ENCODE measurements at regions not wholly inside any gene's neighbourhood (a gene's known extent, or its start where the extent isn't known, plus 50 kb on each side); places are given as distances from the start of the nearest gene placed in this dataset.

- DNase-seq, result no peak
These were observed 171.3 kb upstream of the ID2 start for GRCh38 chr2:8510519-8510918.

GRCh38 chr2:8511868-8512612 is 169.8 kb upstream of the ID2 start:
- no peak for DNase-seq

- no peak for DNase-seq
These were observed 168.1 kb upstream of the ID2 start for GRCh38 chr2:8513601-8514273.

GRCh38 chr2:8514274-8514662 is 167.6 kb upstream of the ID2 start:
- no peak for DNase-seq

GRCh38 chr2:8514796-8515758 is 166.8 kb upstream of the ID2 start:
- peak; percentile 56 for DNase-seq

- peak; percentile 69 for DNase-seq
These were observed 165.9 kb upstream of the ID2 start for GRCh38 chr2:8515864-8516533.

- DNase-seq, result no peak
These were observed 163.9 kb upstream of the ID2 start for GRCh38 chr2:8517850-8518498.

- DNase-seq, result no peak
These were observed 162.7 kb upstream of the ID2 start for GRCh38 chr2:8518979-8519668.

GRCh38 chr2:8520791-8521344 is 161.0 kb upstream of the ID2 start:
- no peak for DNase-seq

- no peak for DNase-seq
These were observed 159.2 kb upstream of the ID2 start for GRCh38 chr2:8522687-8523086.

GRCh38 chr2:8524388-8524787 is 157.5 kb upstream of the ID2 start:
- no peak for DNase-seq

- no peak for DNase-seq
These were observed 157.0 kb upstream of the ID2 start for GRCh38 chr2:8524823-8525222.

- no peak for DNase-seq
These were observed 156.6 kb upstream of the ID2 start for GRCh38 chr2:8525236-8525581.

- peak; percentile 98 for DNase-seq
These were observed 156.1 kb upstream of the ID2 start for GRCh38 chr2:8525582-8526402.

- DNase-seq, result no peak
These were observed 155.5 kb upstream of the ID2 start for GRCh38 chr2:8526403-8526696.

GRCh38 chr2:8527031-8527430 is 154.8 kb upstream of the ID2 start:
- peak; percentile 16 for DNase-seq

GRCh38 chr2:8527676-8528075 is 154.2 kb upstream of the ID2 start:
- DNase-seq, result no peak

GRCh38 chr2:8528863-8529262 is 153.0 kb upstream of the ID2 start:
- DNase-seq, result no peak

GRCh38 chr2:8529706-8530277 is 152.1 kb upstream of the ID2 start:
- no peak for DNase-seq

- no peak for DNase-seq
These were observed 150.4 kb upstream of the ID2 start for GRCh38 chr2:8531481-8531880.

GRCh38 chr2:8532438-8532837 is 149.4 kb upstream of the ID2 start:
- DNase-seq, result no peak
